ENCODE measurements at regions not wholly inside any gene's neighbourhood (a gene's known extent, or its start where the extent isn't known, plus 50 kb on each side); places are given as distances from the start of the nearest gene placed in this dataset.

- TF ChIP-seq POLR2AphosphoS2 (IDR thresholded peaks at IDR 0.05; ENCODE audit: low read depth, low read length) (no peak), ZNF781 (CRISPR knock-in tag; IDR thresholded peaks at IDR 0.05; ENCODE audit: borderline replicate concordance, not compliant biosample characterization) (no peak)
- TF ChIP-seq, protein P1, sequence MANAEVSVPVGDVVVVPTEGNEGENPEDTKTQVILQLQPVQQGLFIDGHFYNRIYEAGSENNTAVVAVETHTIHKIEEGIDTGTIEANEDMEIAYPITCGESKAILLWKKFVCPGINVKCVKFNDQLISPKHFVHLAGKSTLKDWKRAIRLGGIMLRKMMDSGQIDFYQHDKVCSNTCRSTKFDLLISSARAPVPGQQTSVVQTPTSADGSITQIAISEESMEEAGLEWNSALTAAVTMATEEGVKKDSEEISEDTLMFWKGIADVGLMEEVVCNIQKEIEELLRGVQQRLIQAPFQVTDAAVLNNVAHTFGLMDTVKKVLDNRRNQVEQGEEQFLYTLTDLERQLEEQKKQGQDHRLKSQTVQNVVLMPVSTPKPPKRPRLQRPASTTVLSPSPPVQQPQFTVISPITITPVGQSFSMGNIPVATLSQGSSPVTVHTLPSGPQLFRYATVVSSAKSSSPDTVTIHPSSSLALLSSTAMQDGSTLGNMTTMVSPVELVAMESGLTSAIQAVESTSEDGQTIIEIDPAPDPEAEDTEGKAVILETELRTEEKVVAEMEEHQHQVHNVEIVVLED (CRISPR knock-in tag; IDR thresholded peaks at IDR 0.05; ENCODE audit: borderline replicate concordance) = no peak
- TF ChIP-seq, protein P2, sequence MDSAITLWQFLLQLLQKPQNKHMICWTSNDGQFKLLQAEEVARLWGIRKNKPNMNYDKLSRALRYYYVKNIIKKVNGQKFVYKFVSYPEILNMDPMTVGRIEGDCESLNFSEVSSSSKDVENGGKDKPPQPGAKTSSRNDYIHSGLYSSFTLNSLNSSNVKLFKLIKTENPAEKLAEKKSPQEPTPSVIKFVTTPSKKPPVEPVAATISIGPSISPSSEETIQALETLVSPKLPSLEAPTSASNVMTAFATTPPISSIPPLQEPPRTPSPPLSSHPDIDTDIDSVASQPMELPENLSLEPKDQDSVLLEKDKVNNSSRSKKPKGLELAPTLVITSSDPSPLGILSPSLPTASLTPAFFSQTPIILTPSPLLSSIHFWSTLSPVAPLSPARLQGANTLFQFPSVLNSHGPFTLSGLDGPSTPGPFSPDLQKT (CRISPR knock-in tag; IDR thresholded peaks at IDR 0.05; ENCODE audit: borderline replicate concordance) = no peak
Observed at GRCh38 chr12:47312147-47312546, 232.4 kb upstream of the AMIGO2 start (continued).

DNA sequence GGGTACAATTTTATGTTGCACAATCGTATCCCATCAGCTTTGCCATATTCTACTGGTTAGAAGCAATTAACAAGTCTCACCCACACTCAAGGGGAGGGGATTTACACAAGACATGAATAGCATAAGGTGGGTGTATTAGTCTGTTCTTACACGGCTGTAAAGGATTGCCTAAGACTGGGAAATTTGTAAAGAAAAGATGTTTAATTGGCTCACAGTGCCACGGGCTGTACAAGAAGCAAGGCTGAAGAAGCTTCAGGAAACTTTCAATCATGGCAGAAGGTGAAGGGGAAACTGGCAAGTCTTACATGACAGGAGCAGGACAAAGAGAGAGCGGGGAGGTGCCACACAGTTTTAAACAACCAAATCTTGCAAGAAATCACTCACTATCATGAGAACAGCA lies 231.8 kb upstream of the AMIGO2 start:
- no peak for FAIRE-seq
- Histone ChIP-seq H3K27ac (ENCODE audit: extremely low read length, insufficient read depth, low read length) (no peak overlapping the region), H3K4me1 (ENCODE audit: insufficient read depth, low read length) (peaks cover 6% of the 10 kb centered on the region; the same call in 1 of the 2 replicates), H3K4me3 (replicated peaks in 1 of 3; ENCODE audit: insufficient read depth in 1 of 3, low read depth in 2 of 3, low read length in 3 of 3) (no peak overlapping the region), H3K9me3 (ENCODE audit: low read length) (no peaks in the 10 kb centered on the region), H4K20me1 (ENCODE audit: insufficient read depth, low read length) (no peaks in the 10 kb centered on the region), H3K4me2 (ENCODE audit: low read depth, low read length) (no peak overlapping the region), H3K79me2 (ENCODE audit: insufficient read depth, low read length) (no peaks in the 10 kb centered on the region), H3K9ac (ENCODE audit: insufficient read depth, low read depth, low read length) (no peak overlapping the region), H2AFZ (ENCODE audit: low read length) (no peak overlapping the region), H3K36me3 (replicated peaks in 1 of 2; ENCODE audit: control insufficient read depth in 1 of 2, insufficient read depth in 2 of 2, low read length in 2 of 2) (no peaks in the 10 kb centered on the region), H3K27me3 (ENCODE audit: control insufficient read depth in 1 of 2, insufficient read depth in 2 of 2, low read length in 2 of 2) (no peaks in the 10 kb centered on the region; a peak in 1 of 5 replicates)
- no peak for DNase-seq (ENCODE audit: low spot score)
- ChIA-PET CTCF (ENCODE audit: low intra/inter-chr PET ratio, low total read pairs) (no interaction called here), POLR2A (no interaction called here)
- intact Hi-C loops (cut with micrococcal nuclease; ENCODE audit: unreplicated experiment) = no loop called here
- 0 out of 2 replicates have a peak, but pooled peaks have one; percentile 26 for TF ChIP-seq CEBPB (IDR thresholded peaks at IDR 0.05; ENCODE audit: borderline replicate concordance, low read depth, low read length)
- TF ChIP-seq MAFK (conservative IDR thresholded peaks at IDR 0.05 in 1 of 2, IDR thresholded peaks at IDR 0.05 in 1 of 2; ENCODE audit: low read length in 2 of 2) = no peak
- in situ Hi-C loops (cut with HindIII; ENCODE audit: extremely low pct_ligation_motif_present, low pct_unique_long_range_greater_than_20kb) = loop anchor here (25.0 kb wide), 1 partner anchor 974 kb away; no protein-coding TSS in a partner anchor
- WGBS (ENCODE audit: low lambda C conversion rate) = 54% methylated on average over 4 of the region's 4 CpGs
- ATAC-seq = no peak
- BruUV-seq (replicated peaks) = no TSS peak

Data from HepG2 (cell line).